ENCODE measurements at regions not wholly inside any gene's neighbourhood (a gene's known extent, or its start where the extent isn't known, plus 50 kb on each side); places are given as distances from the start of the nearest gene placed in this dataset.

DNA sequence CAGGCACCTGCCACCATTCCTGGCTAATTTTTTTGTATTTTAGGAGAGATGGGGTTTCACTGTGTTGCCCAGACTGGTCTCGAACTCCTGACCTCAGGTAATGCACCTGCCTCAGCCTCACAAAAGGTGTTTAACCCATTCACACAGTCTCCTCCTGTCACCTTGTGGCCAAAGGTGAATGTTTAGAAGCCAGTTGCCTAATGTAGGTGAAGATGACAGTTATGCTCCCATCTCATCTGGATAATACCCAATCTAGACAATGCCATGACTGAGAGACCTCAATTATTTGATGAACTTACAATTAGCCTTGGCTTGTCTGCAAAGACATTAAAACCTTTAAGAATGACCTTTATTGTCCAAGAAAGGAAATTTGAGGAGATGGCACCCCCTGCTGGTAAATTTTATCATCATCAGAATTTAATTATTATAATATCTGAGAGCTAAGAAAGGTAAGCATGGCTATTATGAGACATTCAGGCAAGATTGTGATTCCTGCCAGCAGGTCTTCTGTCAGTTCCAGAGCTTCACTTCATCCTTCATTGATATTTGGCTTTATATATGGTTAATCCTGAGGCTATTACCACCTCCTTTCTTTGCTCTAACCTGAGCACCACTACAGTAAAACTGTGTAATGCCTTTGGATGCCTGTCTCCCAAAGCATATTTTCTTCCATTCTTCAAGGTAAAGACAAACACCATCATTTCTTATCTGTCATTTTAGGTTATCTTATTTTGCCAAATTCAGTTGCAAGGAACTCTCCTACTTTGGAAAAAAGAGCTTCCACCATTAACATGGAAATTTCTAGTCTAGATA lies 117.6 kb downstream of the FAM124B start:
- Histone ChIP-seq H3K79me2 (ENCODE audit: insufficient read depth, low read length) (no peaks in the 10 kb centered on the region), H3K27me3 (ENCODE audit: insufficient read depth, low read length, poor library complexity, severe bottlenecking) (no peaks in the 10 kb centered on the region), H2AFZ (ENCODE audit: low read length) (peak overlapping the region; percentile 45), H3K9ac (ENCODE audit: low read depth, low read length, poor library complexity, severe bottlenecking) (no peak overlapping the region), H3K4me1 (ENCODE audit: insufficient read depth, low read length, poor library complexity, severe bottlenecking) (no peaks in the 10 kb centered on the region), H4K20me1 (ENCODE audit: insufficient read depth, low read length, poor library complexity, severe bottlenecking) (no peaks in the 10 kb centered on the region), H3K9me3 (ENCODE audit: insufficient read depth, low read depth, low read length) (no peaks in the 10 kb centered on the region), H3K4me2 (ENCODE audit: low read depth, low read length, poor library complexity, severe bottlenecking) (no peak overlapping the region), H3F3A (ENCODE audit: low read depth) (no peaks in the 10 kb centered on the region), H3K36me3 (ENCODE audit: insufficient read depth, low read length) (no peaks in the 10 kb centered on the region), H3K9me2 (replicated peaks; ENCODE audit: low read depth, low read length) (no peaks in the 10 kb centered on the region), H3K4me3 (ENCODE audit: low read length, poor library complexity, severe bottlenecking) (no peak overlapping the region)
- TF ChIP-seq, protein P1, sequence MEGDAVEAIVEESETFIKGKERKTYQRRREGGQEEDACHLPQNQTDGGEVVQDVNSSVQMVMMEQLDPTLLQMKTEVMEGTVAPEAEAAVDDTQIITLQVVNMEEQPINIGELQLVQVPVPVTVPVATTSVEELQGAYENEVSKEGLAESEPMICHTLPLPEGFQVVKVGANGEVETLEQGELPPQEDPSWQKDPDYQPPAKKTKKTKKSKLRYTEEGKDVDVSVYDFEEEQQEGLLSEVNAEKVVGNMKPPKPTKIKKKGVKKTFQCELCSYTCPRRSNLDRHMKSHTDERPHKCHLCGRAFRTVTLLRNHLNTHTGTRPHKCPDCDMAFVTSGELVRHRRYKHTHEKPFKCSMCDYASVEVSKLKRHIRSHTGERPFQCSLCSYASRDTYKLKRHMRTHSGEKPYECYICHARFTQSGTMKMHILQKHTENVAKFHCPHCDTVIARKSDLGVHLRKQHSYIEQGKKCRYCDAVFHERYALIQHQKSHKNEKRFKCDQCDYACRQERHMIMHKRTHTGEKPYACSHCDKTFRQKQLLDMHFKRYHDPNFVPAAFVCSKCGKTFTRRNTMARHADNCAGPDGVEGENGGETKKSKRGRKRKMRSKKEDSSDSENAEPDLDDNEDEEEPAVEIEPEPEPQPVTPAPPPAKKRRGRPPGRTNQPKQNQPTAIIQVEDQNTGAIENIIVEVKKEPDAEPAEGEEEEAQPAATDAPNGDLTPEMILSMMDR (conservative IDR thresholded peaks at IDR 0.05; ENCODE audit: low read length): peak; percentile 76
- TF ChIP-seq EZH2phosphoT487 (IDR thresholded peaks at IDR 0.05; ENCODE audit: borderline replicate concordance): no peak

DNA sequence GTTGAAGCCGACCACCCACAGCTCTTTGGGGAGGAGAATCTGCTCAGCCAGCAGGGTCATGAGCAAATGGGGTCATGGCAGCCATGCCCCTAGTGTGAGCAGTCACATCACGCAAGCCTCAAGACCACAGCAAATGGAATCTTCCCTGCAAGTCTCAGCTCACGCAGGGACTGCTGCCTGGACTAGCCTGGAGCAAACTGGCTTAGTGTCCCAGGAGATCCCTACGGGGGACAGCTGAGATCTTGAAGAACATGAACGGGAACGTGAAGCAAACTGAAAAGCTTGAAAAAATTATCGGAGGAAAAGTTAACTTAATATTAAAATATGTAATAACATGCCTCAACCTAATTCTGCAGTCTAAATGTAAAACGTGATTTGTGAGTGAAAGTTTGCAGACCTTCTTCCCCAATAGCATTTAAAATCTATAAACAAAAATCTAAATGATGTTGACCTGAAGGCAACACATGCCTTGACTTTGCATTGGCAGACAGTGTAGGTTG lies 118.4 kb downstream of the FAM124B start:
- Histone ChIP-seq H3K4me3 (ENCODE audit: low read length, poor library complexity, severe bottlenecking) (no peak overlapping the region), H3K4me2 (ENCODE audit: low read depth, low read length, poor library complexity, severe bottlenecking) (no peak overlapping the region), H3K36me3 (ENCODE audit: insufficient read depth, low read length) (no peaks in the 10 kb centered on the region), H3K9me2 (replicated peaks; ENCODE audit: low read depth, low read length) (no peaks in the 10 kb centered on the region), H3K4me1 (ENCODE audit: insufficient read depth, low read length, poor library complexity, severe bottlenecking) (no peaks in the 10 kb centered on the region), H2AFZ (ENCODE audit: low read length) (no peak overlapping the region), H3K9ac (ENCODE audit: low read depth, low read length, poor library complexity, severe bottlenecking) (no peak overlapping the region), H3F3A (ENCODE audit: low read depth) (no peaks in the 10 kb centered on the region), H3K9me3 (ENCODE audit: insufficient read depth, low read depth, low read length) (no peaks in the 10 kb centered on the region), H4K20me1 (ENCODE audit: insufficient read depth, low read length, poor library complexity, severe bottlenecking) (no peaks in the 10 kb centered on the region), H3K79me2 (ENCODE audit: insufficient read depth, low read length) (no peaks in the 10 kb centered on the region), H3K27me3 (ENCODE audit: insufficient read depth, low read length, poor library complexity, severe bottlenecking) (no peaks in the 10 kb centered on the region)
- TF ChIP-seq, protein P1 (conservative IDR thresholded peaks at IDR 0.05; ENCODE audit: low read length): no peak
- no peak for TF ChIP-seq EZH2phosphoT487 (IDR thresholded peaks at IDR 0.05; ENCODE audit: borderline replicate concordance)

DNA sequence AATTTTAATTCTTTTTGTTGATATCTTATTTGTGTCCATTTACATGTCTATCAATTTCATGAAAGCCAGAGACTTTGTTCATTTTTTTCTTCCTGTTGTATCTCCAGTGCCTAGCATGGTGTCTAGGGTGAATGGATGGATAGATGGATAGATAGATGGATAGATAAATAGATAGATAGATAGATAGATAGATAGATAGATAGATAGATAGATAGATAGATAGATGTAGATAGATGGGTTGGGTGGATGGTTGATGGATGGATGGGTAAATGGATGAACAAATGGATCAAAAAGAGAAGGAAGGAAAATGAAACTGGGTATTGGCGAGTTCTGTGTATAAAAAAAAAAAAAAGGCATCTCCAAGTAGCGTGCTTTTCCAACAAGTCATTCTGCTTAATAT lies 120.5 kb downstream of the FAM124B start:
- H3K4me3 ChIP-seq (ENCODE audit: low read length, poor library complexity, severe bottlenecking): no peak overlapping the region
- H3K79me2 ChIP-seq (ENCODE audit: insufficient read depth, low read length): no peaks in the 10 kb centered on the region
- no peak overlapping the region for H3K9ac ChIP-seq (ENCODE audit: low read depth, low read length, poor library complexity, severe bottlenecking)
- no peaks in the 10 kb centered on the region for H4K20me1 ChIP-seq (ENCODE audit: insufficient read depth, low read length, poor library complexity, severe bottlenecking)
- H3F3A ChIP-seq (ENCODE audit: low read depth): no peaks in the 10 kb centered on the region
- no peaks in the 10 kb centered on the region for H3K9me3 ChIP-seq (ENCODE audit: insufficient read depth, low read depth, low read length)
- H3K27me3 ChIP-seq (ENCODE audit: insufficient read depth, low read length, poor library complexity, severe bottlenecking): no peaks in the 10 kb centered on the region
- H3K4me1 ChIP-seq (ENCODE audit: insufficient read depth, low read length, poor library complexity, severe bottlenecking): no peaks in the 10 kb centered on the region
- H3K4me2 ChIP-seq (ENCODE audit: low read depth, low read length, poor library complexity, severe bottlenecking): no peak overlapping the region
- no peaks in the 10 kb centered on the region for H3K9me2 ChIP-seq (replicated peaks; ENCODE audit: low read depth, low read length)
- H3K36me3 ChIP-seq (ENCODE audit: insufficient read depth, low read length): no peaks in the 10 kb centered on the region
- no peak overlapping the region for H2AFZ ChIP-seq (ENCODE audit: low read length)
- TF ChIP-seq, protein P1 (conservative IDR thresholded peaks at IDR 0.05; ENCODE audit: low read length): no peak
- TF ChIP-seq EZH2phosphoT487 (IDR thresholded peaks at IDR 0.05; ENCODE audit: borderline replicate concordance): no peak
